Posterior cingulate gyrus (tissue), 11 donors: ENCODE measurements at regions not wholly inside any gene's neighbourhood (a gene's known extent, or its start where the extent isn't known, plus 50 kb on each side); places are given as distances from the start of the nearest gene placed in this dataset.
"Not testable (repeated sequence)": the region's sequence is repeated elsewhere in the genome, so short reads cannot be mapped to it uniquely, and the experiment has no call there.

Experiments used
- DNase-seq, 10 donors: peaks; one replicate each; pipeline versions ENCODE4 v3.0.0 to v3.0.0-alpha.2; 2020 to 2021; ENCODE audit warnings: mixed read lengths in 3 of 10
- intact Hi-C: fragments of 100-400 bp; cut with DNase I; formaldehyde crosslinking; loops from one replicate; pipeline ENCODE4 v1.15.1; 2023

- no peak for DNase-seq
- intact Hi-C loops: loop anchor here (10.0 kb wide), 1 partner anchor 245 kb away; no protein-coding TSS in a partner anchor
These were observed 229.7 kb upstream of the IRF2BP2 start for GRCh38 chr1:234839663-234840062.

GRCh38 chr1:234838820-234839219 is 228.8 kb upstream of the IRF2BP2 start:
- intact Hi-C loops: no loop called here
- DNase-seq: no peak

GRCh38 chr1:234838182-234838581 is 228.2 kb upstream of the IRF2BP2 start:
- intact Hi-C loops: no loop called here

GRCh38 chr1:234837713-234838112 is 227.7 kb upstream of the IRF2BP2 start:
- intact Hi-C loops: no loop called here
- no peak for DNase-seq

More at GRCh38 chr1:234838182-234838581, 228.2 kb upstream of the IRF2BP2 start:
- no peak for DNase-seq

- intact Hi-C loops: loop anchor here (1.0 kb wide), 1 partner anchor 113 kb away; no protein-coding TSS in a partner anchor
These were observed 226.9 kb upstream of the IRF2BP2 start for GRCh38 chr1:234836776-234837357.

GRCh38 chr1:234836045-234836681 is 226.2 kb upstream of the IRF2BP2 start:
- DNase-seq: peak in 6 of 10 donors; percentile 22 to 90 (median 48)
- intact Hi-C loops: loop anchor here (1.0 kb wide), 1 partner anchor 112 kb away; no protein-coding TSS in a partner anchor

More at GRCh38 chr1:234836776-234837357, 226.9 kb upstream of the IRF2BP2 start:
- no peak for DNase-seq

- DNase-seq: no peak
- intact Hi-C loops: no loop called here
These were observed 225.3 kb upstream of the IRF2BP2 start for GRCh38 chr1:234835239-234835638.

GRCh38 chr1:234833646-234834045 is 223.7 kb upstream of the IRF2BP2 start:
- DNase-seq: no peak
- intact Hi-C loops: loop anchor here (5.0 kb wide), 1 partner anchor 76 kb away; no protein-coding TSS in a partner anchor

- intact Hi-C loops: loop anchor here (5.0 kb wide), 1 partner anchor 76 kb away; no protein-coding TSS in a partner anchor
- DNase-seq: no peak
These were observed 223.1 kb upstream of the IRF2BP2 start for GRCh38 chr1:234833118-234833517.

- intact Hi-C loops: no loop called here
- DNase-seq: no peak
These were observed 217.7 kb upstream of the IRF2BP2 start for GRCh38 chr1:234827656-234828055.

- intact Hi-C loops: no loop called here
- DNase-seq: no peak
These were observed 217.2 kb upstream of the IRF2BP2 start for GRCh38 chr1:234827181-234827580.

GRCh38 chr1:234826352-234826751 is 216.4 kb upstream of the IRF2BP2 start:
- peak in 1 of 10 donors; percentile 51 for DNase-seq
- intact Hi-C loops: no loop called here

- DNase-seq: no peak
- intact Hi-C loops: no loop called here
These were observed 215.7 kb upstream of the IRF2BP2 start for GRCh38 chr1:234825498-234826165.

- intact Hi-C loops, DNase-seq: not testable (repeated sequence)
These were observed 214.9 kb upstream of the IRF2BP2 start for GRCh38 chr1:234824836-234825235.

- no peak for DNase-seq
- intact Hi-C loops: no loop called here
These were observed 213.5 kb upstream of the IRF2BP2 start for GRCh38 chr1:234823191-234824176.

- DNase-seq: no peak
- intact Hi-C loops: no loop called here
These were observed 211.9 kb upstream of the IRF2BP2 start for GRCh38 chr1:234821840-234822239.

GRCh38 chr1:234820597-234820996 is 210.6 kb upstream of the IRF2BP2 start:
- intact Hi-C loops: no loop called here
- DNase-seq: no peak

- DNase-seq, intact Hi-C loops: not testable (repeated sequence)
These were observed 209.9 kb upstream of the IRF2BP2 start for GRCh38 chr1:234819845-234820244.

- DNase-seq, intact Hi-C loops: not testable (repeated sequence)
These were observed 208.0 kb upstream of the IRF2BP2 start for GRCh38 chr1:234818040-234818387.
